Upper lobe of left lung (tissue), 6 donors: ENCODE measurements at regions not wholly inside any gene's neighbourhood (a gene's known extent, or its start where the extent isn't known, plus 50 kb on each side); places are given as distances from the start of the nearest gene placed in this dataset.
A peak's percentile ranks its signal among the peaks of the same experiment; 100 is the strongest.

ENCODE experiments used
- ATAC-seq, 2 donors: fragments of 200-7000 bp; cut with Tn5 transposase; one replicate each; pipeline ENCODE4 v1.9.1; 2022; ENCODE audit warnings: mild to moderate bottlenecking in 2 of 2, moderate library complexity in 2 of 2; ENCODE audit not compliant: low FRiP score in 2 of 2
- DNase-seq, 2 donors: peaks; one replicate each; pipeline ENCODE4 v3.0.0-alpha.2; 2019 to 2020
- H3K27ac ChIP-seq, 4 donors: fragments of 200-600 bp; sonication (generic); one replicate each; pipeline ENCODE4 v1.5.1; 2016 to 2019
- H3K27me3 ChIP-seq, 4 donors: fragments of 200-600 bp; sonication (generic); one replicate each; pipeline ENCODE4 v1.5.1; 2017 to 2019
- H3K36me3 ChIP-seq, 4 donors: fragments of 200-600 bp; sonication (generic); one replicate each; pipeline ENCODE4 v1.5.1; 2016 to 2019
- H3K4me1 ChIP-seq, 4 donors: fragments of 200-600 bp; sonication (generic); one replicate each; pipeline ENCODE4 v1.5.1; 2018 to 2019
- H3K4me3 ChIP-seq, 4 donors: fragments of 200-600 bp; sonication (generic); one replicate each; pipeline ENCODE4 v1.5.1; 2017 to 2019; ENCODE audit warnings: mild to moderate bottlenecking in 2 of 4, moderate library complexity in 1 of 4
- H3K9me3 ChIP-seq, 4 donors: fragments of 200-600 bp; sonication (generic); one replicate each; pipeline ENCODE4 v1.5.1; 2018 to 2019
- CTCF ChIP-seq, 6 experiments: fragments of 450-650 bp in 4 of 6; fragments of 200-600 bp in 2 of 6; sonication (generic) in 2 of 6; IDR thresholded peaks; one replicate each; pipeline ENCODE4 v1.5.1; 2016 to 2019; ENCODE audit warnings: antibody characterized with exemption in 6 of 6
- EP300 ChIP-seq, 4 donors: sonication (generic); formaldehyde crosslinking; IDR thresholded peaks; one replicate each; pipeline ENCODE4 v1.5.1; 2017; ENCODE audit warnings: antibody characterized with exemption in 4 of 4, control low read depth in 2 of 4
- POLR2A ChIP-seq, 4 donors: fragments of 450-650 bp; IDR thresholded peaks; one replicate each; pipeline ENCODE4 v1.5.1; 2016 to 2017; ENCODE audit warnings: antibody characterized with exemption in 4 of 4, mild to moderate bottlenecking in 2 of 4
- POLR2AphosphoS5 ChIP-seq, 2 donors: sonication (generic); formaldehyde crosslinking; IDR thresholded peaks; one replicate each; pipeline ENCODE4 v1.5.1; 2017; ENCODE audit warnings: antibody characterized with exemption in 2 of 2
- WGBS, 2 donors: methylation state at CpG; one replicate each; pipeline ENCODE4 v1.1.5; 2017 to 2018; 5-methylcytosine and 5-hydroxymethylcytosine counted together
- donor health status: DM: no; HTN: no; CAD: no; lungs with moderate emphysema.
- donor health status: DM: no; HTN: yes; CAD: no; lungs with severe emphysema.

DNA sequence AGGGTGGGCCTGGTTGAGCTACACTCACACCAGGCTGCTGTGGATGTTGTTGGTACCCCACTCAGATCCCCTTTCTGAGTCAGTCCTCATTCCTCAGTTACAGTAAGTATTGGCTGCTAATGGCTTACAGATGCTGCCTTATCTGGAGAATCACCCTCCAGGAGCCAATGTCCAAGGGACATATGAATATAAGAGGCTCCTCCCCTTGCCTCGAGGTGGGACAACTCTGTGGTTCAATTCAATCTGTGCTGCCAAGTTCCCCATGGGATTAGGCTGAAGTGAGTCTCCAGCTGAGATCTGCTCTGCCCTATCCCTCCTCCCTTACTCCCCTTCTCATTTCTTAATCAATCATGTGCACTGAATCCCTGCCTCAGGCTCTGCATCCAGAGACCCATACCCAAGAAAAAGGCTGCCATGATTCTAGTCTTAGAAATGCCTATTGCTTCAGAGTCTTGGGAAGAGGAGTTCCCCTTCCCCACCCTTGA lies 168.8 kb upstream of the SYT13 start:
- Histone ChIP-seq H3K27me3 (no peaks in the 10 kb centered on the region), H3K4me1 (no peaks in the 10 kb centered on the region), H3K9me3 (no peaks in the 10 kb centered on the region), H3K36me3 (no peaks in the 10 kb centered on the region), H3K27ac (no peak overlapping the region), H3K4me3 (no peak overlapping the region)
- ATAC-seq (no peak), DNase-seq (no peak)
- TF ChIP-seq POLR2A (IDR thresholded peaks at IDR 0.05), result no peak
- TF ChIP-seq POLR2AphosphoS5 (IDR thresholded peaks at IDR 0.05), result no peak
- no peak for TF ChIP-seq CTCF (IDR thresholded peaks at IDR 0.05)
- no peak for TF ChIP-seq EP300 (IDR thresholded peaks at IDR 0.05)
- 67 to 91% methylated on average over 1 of the region's 1 CpG for WGBS, 2 donors

GRCh38 chr11:45453721-45454120 lies 167.6 kb upstream of the SYT13 start:
- no peaks in the 10 kb centered on the region for H3K36me3 ChIP-seq
- no peak for TF ChIP-seq POLR2AphosphoS5 (IDR thresholded peaks at IDR 0.05)
- TF ChIP-seq EP300 (IDR thresholded peaks at IDR 0.05), result no peak
- TF ChIP-seq CTCF (IDR thresholded peaks at IDR 0.05), result no peak
- TF ChIP-seq POLR2A (IDR thresholded peaks at IDR 0.05), result no peak
- ATAC-seq (no peak), DNase-seq (no peak)
- no peak overlapping the region for H3K27ac ChIP-seq
- no peaks in the 10 kb centered on the region for H3K9me3 ChIP-seq
- no peaks in the 10 kb centered on the region for H3K4me1 ChIP-seq
- 0 to 58% methylated on average over 1 to 4 of the region's 4 CpGs for WGBS, 2 donors
- no peaks in the 10 kb centered on the region for H3K27me3 ChIP-seq
- no peak overlapping the region for H3K4me3 ChIP-seq

DNA sequence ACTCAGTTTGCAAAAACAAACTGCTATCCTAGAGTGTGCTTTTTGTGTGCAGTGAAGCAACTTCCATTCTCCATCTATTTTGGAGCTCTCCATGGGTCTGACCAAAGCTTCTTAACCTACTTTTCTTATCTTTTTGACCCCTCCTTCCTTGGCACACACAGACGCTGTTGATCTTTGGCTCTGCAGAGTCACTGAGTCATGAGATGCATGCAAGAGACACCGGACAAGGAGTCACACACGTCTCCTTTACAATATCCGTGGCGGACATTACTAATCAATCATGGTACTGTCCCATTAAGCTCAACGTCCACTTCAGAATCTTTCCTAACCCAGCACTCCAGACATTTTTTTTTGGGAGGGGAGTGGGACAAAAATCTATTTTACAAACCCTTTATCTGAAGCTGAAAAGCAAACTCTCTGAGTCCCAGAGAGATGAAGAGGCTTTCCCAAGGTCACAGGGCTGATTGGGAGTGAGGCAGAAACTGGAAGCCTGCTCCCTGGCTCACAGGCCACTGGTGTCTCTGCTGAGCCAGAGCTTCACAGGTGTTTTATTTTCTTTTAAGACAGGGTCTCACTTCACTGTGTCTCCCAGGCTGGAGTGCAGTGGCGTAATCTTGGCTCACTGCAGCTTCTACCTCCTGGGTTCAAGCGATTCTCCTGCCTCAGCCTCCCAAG lies 165.8 kb upstream of the SYT13 start:
- H3K9me3 ChIP-seq, result no peaks in the 10 kb centered on the region
- TF ChIP-seq CTCF (IDR thresholded peaks at IDR 0.05) (no peak), POLR2A (IDR thresholded peaks at IDR 0.05) (no peak), POLR2AphosphoS5 (IDR thresholded peaks at IDR 0.05) (no peak), EP300 (IDR thresholded peaks at IDR 0.05) (no peak)
- H3K27ac ChIP-seq, result no peak overlapping the region
- DNase-seq (no peak), ATAC-seq (no peak)
- H3K4me1 ChIP-seq, result no peaks in the 10 kb centered on the region
- H3K27me3 ChIP-seq, result no peaks in the 10 kb centered on the region
- no peak overlapping the region for H3K4me3 ChIP-seq
- 51 to 54% methylated on average over 8 of the region's 8 CpGs for WGBS, 2 donors
- H3K36me3 ChIP-seq, result no peaks in the 10 kb centered on the region

- 71 to 85% methylated on average over 3 of the region's 3 CpGs for WGBS, 2 donors
- Histone ChIP-seq H3K27me3 (no peaks in the 10 kb centered on the region), H3K9me3 (no peaks in the 10 kb centered on the region), H3K4me1 (no peaks in the 10 kb centered on the region), H3K36me3 (no peaks in the 10 kb centered on the region), H3K4me3 (no peak overlapping the region), H3K27ac (no peak overlapping the region)
- ATAC-seq (no peak), DNase-seq (no peak)
- TF ChIP-seq POLR2A (IDR thresholded peaks at IDR 0.05) (no peak), CTCF (IDR thresholded peaks at IDR 0.05) (no peak), EP300 (IDR thresholded peaks at IDR 0.05) (no peak), POLR2AphosphoS5 (IDR thresholded peaks at IDR 0.05) (no peak)
These were observed 164.0 kb upstream of the SYT13 start for GRCh38 chr11:45450189-45450588.

GRCh38 chr11:45449036-45449601 lies 163.0 kb upstream of the SYT13 start:
- Histone ChIP-seq H3K9me3 (no peaks in the 10 kb centered on the region), H3K27ac (no peak overlapping the region), H3K4me3 (no peak overlapping the region), H3K36me3 (no peaks in the 10 kb centered on the region), H3K4me1 (no peaks in the 10 kb centered on the region), H3K27me3 (no peaks in the 10 kb centered on the region)
- peak in 1 of 2 donors; percentile 42 for ATAC-seq
- DNase-seq, result no peak
- TF ChIP-seq EP300 (IDR thresholded peaks at IDR 0.05) (no peak), CTCF (IDR thresholded peaks at IDR 0.05) (no peak), POLR2AphosphoS5 (IDR thresholded peaks at IDR 0.05) (no peak), POLR2A (IDR thresholded peaks at IDR 0.05) (no peak)
- 78 to 91% methylated on average over 6 to 9 of the region's 9 CpGs for WGBS, 2 donors
